ENCODE measurements at regions not wholly inside any gene's neighbourhood (a gene's known extent, or its start where the extent isn't known, plus 50 kb on each side); places are given as distances from the start of the nearest gene placed in this dataset.

DNA sequence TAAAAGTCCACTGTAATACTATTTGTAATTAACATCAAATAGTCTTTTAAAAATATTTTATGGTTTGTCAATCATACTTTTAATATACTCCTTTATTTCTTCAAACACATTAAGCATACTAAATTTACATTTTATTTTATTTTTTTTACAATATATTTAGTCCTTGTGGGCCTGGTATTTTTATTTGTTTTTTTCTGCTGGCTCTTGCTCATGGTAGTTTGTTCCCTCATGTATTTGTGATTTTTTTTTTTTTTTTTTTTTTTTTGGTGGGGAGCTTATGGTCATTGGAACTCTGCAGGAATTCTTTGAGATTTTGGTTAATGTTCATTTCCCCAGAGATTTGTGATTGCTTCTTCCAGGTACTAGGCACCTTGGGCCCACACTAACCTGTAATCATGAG lies 185.5 kb downstream of the PDGFRA start:
- TF ChIP-seq, protein P1, sequence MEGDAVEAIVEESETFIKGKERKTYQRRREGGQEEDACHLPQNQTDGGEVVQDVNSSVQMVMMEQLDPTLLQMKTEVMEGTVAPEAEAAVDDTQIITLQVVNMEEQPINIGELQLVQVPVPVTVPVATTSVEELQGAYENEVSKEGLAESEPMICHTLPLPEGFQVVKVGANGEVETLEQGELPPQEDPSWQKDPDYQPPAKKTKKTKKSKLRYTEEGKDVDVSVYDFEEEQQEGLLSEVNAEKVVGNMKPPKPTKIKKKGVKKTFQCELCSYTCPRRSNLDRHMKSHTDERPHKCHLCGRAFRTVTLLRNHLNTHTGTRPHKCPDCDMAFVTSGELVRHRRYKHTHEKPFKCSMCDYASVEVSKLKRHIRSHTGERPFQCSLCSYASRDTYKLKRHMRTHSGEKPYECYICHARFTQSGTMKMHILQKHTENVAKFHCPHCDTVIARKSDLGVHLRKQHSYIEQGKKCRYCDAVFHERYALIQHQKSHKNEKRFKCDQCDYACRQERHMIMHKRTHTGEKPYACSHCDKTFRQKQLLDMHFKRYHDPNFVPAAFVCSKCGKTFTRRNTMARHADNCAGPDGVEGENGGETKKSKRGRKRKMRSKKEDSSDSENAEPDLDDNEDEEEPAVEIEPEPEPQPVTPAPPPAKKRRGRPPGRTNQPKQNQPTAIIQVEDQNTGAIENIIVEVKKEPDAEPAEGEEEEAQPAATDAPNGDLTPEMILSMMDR (IDR thresholded peaks at IDR 0.05) = no peak
- TF ChIP-seq EZH2 (IDR thresholded peaks at IDR 0.05; ENCODE audit: borderline replicate concordance, insufficient read depth, low read depth, low read length, poor library complexity, severe bottlenecking) = no peak

Measured in B cell (primary cell).